GM12878 (cell line): ENCODE measurements at regions not wholly inside any gene's neighbourhood (a gene's known extent, or its start where the extent isn't known, plus 50 kb on each side); places are given as distances from the start of the nearest gene placed in this dataset.

Experiments used
- ATAC-seq: fragments of 200-7000 bp; cut with Tn5 transposase; 3 replicates; pipeline ENCODE4 v1.9.1; 2020; ENCODE audit warnings: mild to moderate bottlenecking, moderate library complexity
- BruUV-seq: library from RNA; stranded (reverse); fragments of 400-500 nt; replicated peaks from 2 replicates; lab custom pipeline; 2021; lab: Mats Ljungman, UMichigan
- CTCF ChIA-PET: fragments of 300-600 bp; sonication (Branson Sonifier 250); formaldehyde crosslinking; extraction: SDS; loops from one replicate; lab custom pipeline; 2021; ENCODE audit warnings: inconsistent platforms; lab: Yijun Ruan, JAX
- POLR2A ChIA-PET: fragments of 350-600 bp; formaldehyde crosslinking; extraction: SDS; loops from one replicate; lab custom pipeline; 2021; ENCODE audit warnings: inconsistent platforms; lab: Charles Lee
- RAD21 ChIA-PET: fragments of 300-600 bp; sonication (Branson Sonifier 250); formaldehyde crosslinking; loops from one replicate; lab custom pipeline; 2023; ENCODE audit warnings: antibody characterized with exemption; ENCODE audit not compliant: unreplicated experiment; lab: Charles Lee
- SMC1A ChIA-PET: fragments of 300-600 bp; sonication (Branson Sonifier 250); formaldehyde crosslinking; loops from one replicate; lab custom pipeline; 2023; ENCODE audit not compliant: unreplicated experiment, uncharacterized antibody; lab: Charles Lee
- DNase-seq: peaks from one replicate; pipeline ENCODE4 v3.0.0-alpha.2; 2011; ENCODE audit warnings: low read depth, low spot score
- FAIRE-seq: peaks from 3 replicates; lab custom pipeline; 2011; peaks lifted over from hg19 to GRCh38; lab: Jason Lieb, UNC
- H2AFZ ChIP-seq: 2 replicates; pipeline ENCODE4 v1.6.0; 2011; ENCODE audit warnings: low read depth, low read length, control low read depth; ENCODE audit not compliant: control insufficient read depth
- H3K27ac ChIP-seq: 2 replicates; pipeline ENCODE4 v1.5.1; 2011; ENCODE audit warnings: control low read depth; ENCODE audit not compliant: control insufficient read depth, insufficient read depth
- H3K27me3 ChIP-seq, 2 experiments: replicated peaks in 1 of 2; 2 replicates each; pipeline versions ENCODE4 v1.6.0 to v1.6.1; 2011; ENCODE audit warnings: low read length in 1 of 2; ENCODE audit not compliant: control insufficient read depth in 2 of 2, insufficient read depth in 2 of 2
- H3K36me3 ChIP-seq, 2 experiments: 2 replicates each; pipeline ENCODE4 v1.5.1; 2011; ENCODE audit warnings: low read length in 1 of 2; ENCODE audit not compliant: control insufficient read depth in 2 of 2, insufficient read depth in 2 of 2
- H3K4me1 ChIP-seq: 2 replicates; pipeline ENCODE4 v1.6.1; 2011; ENCODE audit warnings: mild to moderate bottlenecking, low read length, moderate library complexity, mixed read lengths; ENCODE audit not compliant: control insufficient read depth, insufficient read depth
- H3K4me2 ChIP-seq: 2 replicates; pipeline ENCODE4 v1.6.0; 2011; ENCODE audit warnings: control low read depth; ENCODE audit not compliant: control insufficient read depth, insufficient read depth
- H3K4me3 ChIP-seq: fragments of 200-600 bp; sonication (generic); 2 replicates; pipeline ENCODE4 v1.5.1; 2016
- H3K79me2 ChIP-seq: 2 replicates; pipeline ENCODE4 v1.6.0; 2011; ENCODE audit warnings: low read length; ENCODE audit not compliant: control insufficient read depth, insufficient read depth
- H3K9ac ChIP-seq: 2 replicates; pipeline ENCODE4 v1.8.0; 2011; ENCODE audit warnings: low read length, control low read depth, mixed read lengths; ENCODE audit not compliant: control insufficient read depth, insufficient read depth
- H3K9me3 ChIP-seq: replicated peaks from 3 replicates; pipeline ENCODE4 v1.5.1; 2011; ENCODE audit warnings: mild to moderate bottlenecking, low read length; ENCODE audit not compliant: control insufficient read depth, insufficient read depth
- H4K20me1 ChIP-seq: 2 replicates; pipeline ENCODE4 v1.6.0; 2011; ENCODE audit not compliant: control insufficient read depth, insufficient read depth
- CBX3 ChIP-seq: fragments of 200-600 bp; sonication (generic); IDR thresholded peaks from 2 replicates; pipeline ENCODE4 v1.6.1; 2016; ENCODE audit warnings: low read depth, borderline replicate concordance
- ESRRA ChIP-seq: IDR thresholded peaks from 2 replicates; pipeline ENCODE4 v1.6.1; 2012; ENCODE audit warnings: mild to moderate bottlenecking, low read length, improper control_type of control experiment
- MEF2A ChIP-seq: IDR thresholded peaks from 2 replicates; pipeline ENCODE4 v1.6.1; 2011; ENCODE audit warnings: low read depth, mild to moderate bottlenecking, low read length, moderate library complexity; ENCODE audit not compliant: insufficient read depth
- MLLT1 ChIP-seq: fragments of 450-650 bp; IDR thresholded peaks from 2 replicates; pipeline ENCODE4 v1.6.1; 2016; ENCODE audit warnings: mild to moderate bottlenecking
- NR2C2 ChIP-seq: IDR thresholded peaks from 2 replicates; pipeline ENCODE4 v1.6.1; 2011; ENCODE audit warnings: borderline replicate concordance, low read depth; ENCODE audit not compliant: control insufficient read depth, insufficient read length
- NRF1 ChIP-seq: conservative IDR thresholded peaks from 2 replicates; pipeline ENCODE4 v1.6.1; 2011; ENCODE audit warnings: mild to moderate bottlenecking, low read depth, low read length, improper control_type of control experiment
- PBX3 ChIP-seq: IDR thresholded peaks from 2 replicates; pipeline ENCODE4 v1.6.1; 2011; ENCODE audit warnings: mild to moderate bottlenecking, low read depth, low read length, moderate library complexity; ENCODE audit not compliant: insufficient replicate concordance
- SREBF1 ChIP-seq: IDR thresholded peaks from 2 replicates; pipeline ENCODE4 v1.6.1; 2012; ENCODE audit warnings: mild to moderate bottlenecking, low read length
- SUPT20H ChIP-seq: IDR thresholded peaks from 2 replicates; pipeline ENCODE4 v1.6.1; 2011; ENCODE audit warnings: low read depth, mild to moderate bottlenecking, low read length, moderate library complexity, borderline replicate concordance; ENCODE audit not compliant: control insufficient read depth
- ZNF384 ChIP-seq: IDR thresholded peaks from 2 replicates; pipeline ENCODE4 v1.6.1; 2012; ENCODE audit warnings: low read depth, mild to moderate bottlenecking, low read length, improper control_type of control experiment, borderline replicate concordance
- ZNF622 ChIP-seq: fragments of 450-650 bp; IDR thresholded peaks from 2 replicates; pipeline ENCODE4 v1.6.1; 2017; ENCODE audit warnings: mild to moderate bottlenecking, inconsistent platforms
- WGBS: methylation state at CpG from one replicate; pipeline ENCODE4 v1.1.6; 2016; ENCODE audit warnings: low lambda C conversion rate; ENCODE audit not compliant: insufficient replicate concordance, insufficient coverage; ENCODE audit errors: missing lambda C conversion rate; 5-methylcytosine and 5-hydroxymethylcytosine counted together
- in situ Hi-C: fragments of 300-500 bp; cut with MboI; formaldehyde crosslinking; loops from 9 replicates; pipeline ENCODE4 v1.14.3; 2018; ENCODE audit warnings: mixed read lengths
- intact Hi-C: fragments of 100-400 bp; cut with micrococcal nuclease; formaldehyde crosslinking; loops from one replicate; pipeline ENCODE4 v1.14.2; 2022; ENCODE audit not compliant: unreplicated experiment

GRCh38 chr3:182305881-182306665, 487.2 kb upstream of the ATP11B start:
- no peak overlapping the region for H3K4me3 ChIP-seq
- no peaks in the 10 kb centered on the region for H3K27me3 ChIP-seq
- H3K79me2 ChIP-seq: no peaks in the 10 kb centered on the region
- no peaks in the 10 kb centered on the region for H3K4me1 ChIP-seq
- no peak overlapping the region for H3K9ac ChIP-seq
- no peak overlapping the region for H3K4me2 ChIP-seq
- ChIA-PET RAD21 (no interaction called here), CTCF (no interaction called here), SMC1A (no interaction called here), POLR2A (no interaction called here)
- intact Hi-C loops (no loop called here), in situ Hi-C loops (no loop called here)
- DNase-seq (no peak), FAIRE-seq (no peak), ATAC-seq (no peak)
- H3K9me3 ChIP-seq: no peaks in the 10 kb centered on the region
- H3K36me3 ChIP-seq: no peaks in the 10 kb centered on the region
- TF ChIP-seq ZNF384 (no peak), CBX3 (no peak), NRF1 (no peak), NR2C2 (no peak), MEF2A (no peak), SREBF1 (no peak), PBX3 (no peak), ZNF622 (no peak), SUPT20H (no peak), MLLT1 (no peak), ESRRA (no peak)
- no peak overlapping the region for H2AFZ ChIP-seq
- BruUV-seq: no TSS peak
- no peak overlapping the region for H3K27ac ChIP-seq
- no peaks in the 10 kb centered on the region; the same call in 1 of the 2 replicates for H4K20me1 ChIP-seq
- WGBS: 27% methylated on average over 6 of the region's 6 CpGs
